ENCODE measurements at regions not wholly inside any gene's neighbourhood (a gene's known extent, or its start where the extent isn't known, plus 50 kb on each side); places are given as distances from the start of the nearest gene placed in this dataset.

DNA sequence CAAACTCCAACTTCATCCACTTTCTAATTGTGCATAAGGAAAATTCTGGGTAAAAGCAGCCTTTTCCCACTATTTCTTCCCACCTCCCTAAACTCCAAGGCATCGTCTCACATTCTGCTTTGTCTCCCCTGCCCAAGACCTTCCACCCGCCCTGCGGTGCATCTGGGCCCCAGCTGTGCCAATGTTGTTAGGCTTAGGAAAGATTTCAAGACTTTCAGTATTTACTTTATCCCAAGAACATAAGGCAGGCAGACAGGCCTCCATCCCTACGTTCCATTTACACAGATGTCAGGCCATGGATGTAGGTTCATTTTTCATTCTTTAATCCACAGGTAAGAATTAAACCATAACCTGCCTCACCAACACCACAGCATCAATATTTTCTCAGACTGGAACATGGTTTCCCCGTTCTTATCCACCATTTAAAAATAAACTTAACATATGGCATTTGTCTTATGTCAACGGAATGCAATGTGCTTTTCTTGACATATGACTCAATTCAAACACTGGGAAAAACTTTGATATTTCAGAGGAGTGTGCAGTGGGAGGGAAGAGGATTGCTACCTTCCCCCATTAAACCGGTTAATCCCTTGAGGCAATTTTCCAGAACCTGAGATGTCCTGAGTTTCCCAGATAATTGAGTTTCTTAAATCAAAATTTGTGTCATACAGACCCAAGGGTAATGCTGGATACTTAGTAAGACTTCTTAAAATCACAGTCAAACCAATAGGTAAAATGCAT, 238.0 kb upstream of the LRIG1 start:
- no peak for DNase-seq (ENCODE audit: low spot score)
- POLR2A ChIA-PET: interaction anchor here (0.6 kb wide), 1 partner anchor 565 kb away, joined by 3 read pairs; no protein-coding TSS in a partner anchor

DNA sequence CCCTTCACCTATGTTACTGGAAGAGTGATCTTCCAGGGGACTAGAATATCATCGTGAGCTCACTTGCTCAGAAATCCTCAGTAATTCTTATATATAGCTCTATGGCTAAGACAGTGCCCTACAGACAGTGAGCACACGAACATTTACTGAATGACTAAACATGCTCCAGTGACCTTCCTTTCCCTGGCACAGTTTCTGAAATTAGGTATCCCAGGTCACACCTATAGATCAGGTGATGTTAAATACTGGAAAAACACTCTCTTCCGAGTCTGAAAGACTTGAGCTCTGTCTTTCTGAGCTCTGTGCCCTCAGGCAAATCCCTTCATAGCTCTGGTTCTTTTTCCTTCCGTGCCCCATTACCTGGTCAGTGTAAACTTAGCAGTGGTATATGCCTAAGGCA, 239.4 kb upstream of the LRIG1 start:
- H3K79me2 ChIP-seq (ENCODE audit: insufficient read depth, low read depth, low read length): no peaks in the 10 kb centered on the region
- no peak for DNase-seq (ENCODE audit: low spot score)
- no peaks in the 10 kb centered on the region for H3K4me1 ChIP-seq (ENCODE audit: insufficient read depth, low read length, poor library complexity, severe bottlenecking)
- no TSS peak for BruUV-seq (replicated peaks)
- H4K20me1 ChIP-seq (ENCODE audit: insufficient read depth, low read length): no peaks in the 10 kb centered on the region
- TF ChIP-seq, protein P1, sequence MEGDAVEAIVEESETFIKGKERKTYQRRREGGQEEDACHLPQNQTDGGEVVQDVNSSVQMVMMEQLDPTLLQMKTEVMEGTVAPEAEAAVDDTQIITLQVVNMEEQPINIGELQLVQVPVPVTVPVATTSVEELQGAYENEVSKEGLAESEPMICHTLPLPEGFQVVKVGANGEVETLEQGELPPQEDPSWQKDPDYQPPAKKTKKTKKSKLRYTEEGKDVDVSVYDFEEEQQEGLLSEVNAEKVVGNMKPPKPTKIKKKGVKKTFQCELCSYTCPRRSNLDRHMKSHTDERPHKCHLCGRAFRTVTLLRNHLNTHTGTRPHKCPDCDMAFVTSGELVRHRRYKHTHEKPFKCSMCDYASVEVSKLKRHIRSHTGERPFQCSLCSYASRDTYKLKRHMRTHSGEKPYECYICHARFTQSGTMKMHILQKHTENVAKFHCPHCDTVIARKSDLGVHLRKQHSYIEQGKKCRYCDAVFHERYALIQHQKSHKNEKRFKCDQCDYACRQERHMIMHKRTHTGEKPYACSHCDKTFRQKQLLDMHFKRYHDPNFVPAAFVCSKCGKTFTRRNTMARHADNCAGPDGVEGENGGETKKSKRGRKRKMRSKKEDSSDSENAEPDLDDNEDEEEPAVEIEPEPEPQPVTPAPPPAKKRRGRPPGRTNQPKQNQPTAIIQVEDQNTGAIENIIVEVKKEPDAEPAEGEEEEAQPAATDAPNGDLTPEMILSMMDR (conservative IDR thresholded peaks at IDR 0.05; ENCODE audit: low read length): no peak
- no peak for TF ChIP-seq EZH2phosphoT487 (IDR thresholded peaks at IDR 0.05; ENCODE audit: borderline replicate concordance, low read depth, low read length)
- H3K9me2 ChIP-seq (ENCODE audit: insufficient read depth, low read length): no peaks in the 10 kb centered on the region
- ChIA-PET POLR2A (no interaction called here), CTCF (ENCODE audit: unreplicated experiment) (no interaction called here)
- H3K9me3 ChIP-seq (ENCODE audit: low read length): no peaks in the 10 kb centered on the region
- H3K4me3 ChIP-seq (ENCODE audit: low read depth, low read length, poor library complexity, severe bottlenecking): no peak overlapping the region
- H2AFZ ChIP-seq (ENCODE audit: low read length): no peak overlapping the region
- intact Hi-C loops (cut with micrococcal nuclease; ENCODE audit: unreplicated experiment): no loop called here
- no peak overlapping the region for H3K4me2 ChIP-seq (ENCODE audit: low read length)
- H3K36me3 ChIP-seq (ENCODE audit: insufficient read depth, low read length): no peaks in the 10 kb centered on the region
- H3K27ac ChIP-seq (ENCODE audit: low read depth, low read length, poor library complexity, severe bottlenecking): no peak overlapping the region

More for the DNA sequence above, 238.0 kb upstream of the LRIG1 start:
- no peaks in the 10 kb centered on the region for H3K36me3 ChIP-seq (ENCODE audit: insufficient read depth, low read length)
- no peak overlapping the region for H3K4me3 ChIP-seq (ENCODE audit: low read depth, low read length, poor library complexity, severe bottlenecking)
- H3K27ac ChIP-seq (ENCODE audit: low read depth, low read length, poor library complexity, severe bottlenecking): no peak overlapping the region
- CTCF ChIA-PET (ENCODE audit: unreplicated experiment): no interaction called here
- no TSS peak for BruUV-seq (replicated peaks)
- no peaks in the 10 kb centered on the region for H3K9me2 ChIP-seq (ENCODE audit: insufficient read depth, low read length)
- intact Hi-C loops (cut with micrococcal nuclease; ENCODE audit: unreplicated experiment): no loop called here
- H3K79me2 ChIP-seq (ENCODE audit: insufficient read depth, low read depth, low read length): no peaks in the 10 kb centered on the region
- H3K9me3 ChIP-seq (ENCODE audit: low read length): no peaks in the 10 kb centered on the region
- no peaks in the 10 kb centered on the region for H4K20me1 ChIP-seq (ENCODE audit: insufficient read depth, low read length)
- no peak overlapping the region for H2AFZ ChIP-seq (ENCODE audit: low read length)
- no peaks in the 10 kb centered on the region for H3K4me1 ChIP-seq (ENCODE audit: insufficient read depth, low read length, poor library complexity, severe bottlenecking)
- H3K4me2 ChIP-seq (ENCODE audit: low read length): no peak overlapping the region
- TF ChIP-seq, protein P1 (conservative IDR thresholded peaks at IDR 0.05; ENCODE audit: low read length): no peak
- TF ChIP-seq EZH2phosphoT487 (IDR thresholded peaks at IDR 0.05; ENCODE audit: borderline replicate concordance, low read depth, low read length): no peak

DNA sequence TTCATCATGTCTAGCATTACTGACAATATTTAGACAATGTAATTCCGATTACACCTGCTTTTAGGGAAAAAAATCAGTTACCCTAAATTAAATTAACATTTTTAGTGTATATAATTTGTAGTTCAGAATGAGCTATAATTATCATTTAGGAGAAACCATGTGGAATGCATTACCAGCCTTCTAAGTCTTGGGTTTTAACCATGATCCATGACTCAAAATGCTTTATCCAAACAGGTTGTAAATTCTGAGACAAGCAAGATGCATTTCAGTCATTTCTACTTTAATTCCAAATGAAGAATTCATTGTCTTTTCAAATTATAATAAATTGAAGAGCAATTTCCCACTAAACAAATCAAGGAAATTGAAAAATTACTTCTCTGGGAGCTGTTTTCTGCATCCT, 243.7 kb upstream of the LRIG1 start:
- intact Hi-C loops (cut with micrococcal nuclease; ENCODE audit: unreplicated experiment): no loop called here
- BruUV-seq (replicated peaks): no TSS peak

More for the DNA sequence above, 243.7 kb upstream of the LRIG1 start:
- no peak for TF ChIP-seq EZH2phosphoT487 (IDR thresholded peaks at IDR 0.05; ENCODE audit: borderline replicate concordance, low read depth, low read length)
- TF ChIP-seq, protein P1 (conservative IDR thresholded peaks at IDR 0.05; ENCODE audit: low read length): no peak
- Histone ChIP-seq H2AFZ (ENCODE audit: low read length) (no peak overlapping the region), H3K27ac (ENCODE audit: low read depth, low read length, poor library complexity, severe bottlenecking) (no peak overlapping the region), H3K79me2 (ENCODE audit: insufficient read depth, low read depth, low read length) (no peaks in the 10 kb centered on the region), H3K9me3 (ENCODE audit: low read length) (no peaks in the 10 kb centered on the region), H3K4me3 (ENCODE audit: low read depth, low read length, poor library complexity, severe bottlenecking) (no peak overlapping the region), H3K36me3 (ENCODE audit: insufficient read depth, low read length) (no peaks in the 10 kb centered on the region), H3K4me1 (ENCODE audit: insufficient read depth, low read length, poor library complexity, severe bottlenecking) (no peaks in the 10 kb centered on the region), H3K9me2 (ENCODE audit: insufficient read depth, low read length) (no peaks in the 10 kb centered on the region), H4K20me1 (ENCODE audit: insufficient read depth, low read length) (no peaks in the 10 kb centered on the region), H3K4me2 (ENCODE audit: low read length) (no peak overlapping the region)
- CTCF ChIA-PET (ENCODE audit: unreplicated experiment): no interaction called here
- DNase-seq (ENCODE audit: low spot score): no peak
- POLR2A ChIA-PET: interaction anchor here (0.7 to 1.1 kb wide), 2 partner anchors 10 to 1036 kb away, joined by 3 read pairs; no protein-coding TSS in a partner anchor
